NOMO-1 treated with DMSO at 0.1 percent for 48 hours (cell line): ENCODE measurements at regions not wholly inside any gene's neighbourhood (a gene's known extent, or its start where the extent isn't known, plus 50 kb on each side); places are given as distances from the start of the nearest gene placed in this dataset.

Experiments used
- DNase-seq: peaks from one replicate; lab custom pipeline; 2025; ENCODE audit not compliant: unreplicated experiment; lab: John Stamatoyannopoulos, UW

GRCh38 chr2:128781166-128781565, 462.5 kb upstream of the HS6ST1 start:
- DNase-seq, result no peak

DNA sequence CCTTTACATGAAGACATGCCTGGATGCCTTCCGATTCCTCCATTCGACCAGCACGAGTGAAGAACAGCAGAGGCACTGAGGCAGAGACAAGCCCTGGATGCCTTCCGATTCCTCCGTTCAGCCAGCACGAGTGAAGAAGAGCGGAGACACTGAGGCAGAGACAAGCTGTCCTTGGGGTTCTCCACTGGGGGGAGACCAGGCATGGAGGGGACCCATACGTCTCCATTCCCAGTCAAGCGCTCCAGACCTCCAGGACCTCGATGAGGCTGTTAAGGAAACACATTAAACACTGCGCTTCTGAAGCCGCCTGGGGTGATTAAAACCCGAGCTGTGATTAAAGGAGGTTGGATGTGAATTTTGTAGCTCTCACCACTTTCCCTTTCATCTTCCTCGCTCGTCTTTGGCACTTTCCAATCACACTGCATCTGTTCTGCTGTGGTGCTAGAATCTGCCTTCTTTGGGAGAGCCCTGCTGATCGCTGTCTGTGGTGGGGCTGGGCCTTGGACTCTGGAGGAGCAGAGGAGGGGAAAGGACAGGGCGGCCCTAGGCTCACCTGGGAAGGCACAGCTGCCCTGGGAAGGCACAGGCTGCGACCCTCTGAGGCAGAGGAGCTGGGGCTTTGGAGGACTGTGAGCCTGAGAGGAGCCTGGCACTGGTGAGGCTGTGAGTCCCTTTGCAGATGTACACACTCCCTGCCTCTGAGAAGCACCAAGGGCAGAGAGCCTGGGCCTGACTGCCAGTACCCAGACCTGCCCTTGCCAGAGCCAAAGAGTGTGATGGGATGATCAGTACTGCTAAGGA, 463.1 kb upstream of the HS6ST1 start:
- DNase-seq, result no peak

- DNase-seq, result no peak
Measured at GRCh38 chr2:128782411-128783192, 463.9 kb upstream of the HS6ST1 start.

DNA sequence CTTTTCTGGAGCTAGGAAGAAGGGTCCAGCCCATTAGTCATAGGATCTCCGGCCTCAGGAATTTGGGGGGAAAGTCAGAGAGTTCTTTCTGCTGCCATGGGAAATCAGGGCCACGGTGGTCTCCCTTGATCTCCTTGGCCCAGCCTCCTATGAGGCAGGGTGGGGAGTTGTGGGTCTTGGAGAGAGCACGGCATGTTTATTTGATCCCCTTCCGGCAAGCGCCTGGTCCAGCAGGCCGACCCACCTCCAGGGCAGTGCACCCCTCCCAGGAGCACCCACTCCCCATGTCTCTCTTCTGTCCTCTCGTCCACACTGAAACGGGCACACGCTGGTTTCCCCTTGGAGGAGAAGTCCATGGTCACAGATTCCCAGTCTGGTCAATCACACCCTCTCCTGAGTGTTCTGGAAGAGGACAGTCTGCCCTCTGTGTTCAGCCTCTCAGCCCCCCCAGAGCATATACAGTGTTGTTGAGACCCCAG, 464.6 kb upstream of the HS6ST1 start:
- no peak for DNase-seq

- DNase-seq, result no peak
Measured at GRCh38 chr2:128783896-128784295, 465.2 kb upstream of the HS6ST1 start.

GRCh38 chr2:128784626-128785306, 466.1 kb upstream of the HS6ST1 start:
- no peak for DNase-seq

- DNase-seq, result no peak
Measured at GRCh38 chr2:128786316-128786715, 467.6 kb upstream of the HS6ST1 start.

DNA sequence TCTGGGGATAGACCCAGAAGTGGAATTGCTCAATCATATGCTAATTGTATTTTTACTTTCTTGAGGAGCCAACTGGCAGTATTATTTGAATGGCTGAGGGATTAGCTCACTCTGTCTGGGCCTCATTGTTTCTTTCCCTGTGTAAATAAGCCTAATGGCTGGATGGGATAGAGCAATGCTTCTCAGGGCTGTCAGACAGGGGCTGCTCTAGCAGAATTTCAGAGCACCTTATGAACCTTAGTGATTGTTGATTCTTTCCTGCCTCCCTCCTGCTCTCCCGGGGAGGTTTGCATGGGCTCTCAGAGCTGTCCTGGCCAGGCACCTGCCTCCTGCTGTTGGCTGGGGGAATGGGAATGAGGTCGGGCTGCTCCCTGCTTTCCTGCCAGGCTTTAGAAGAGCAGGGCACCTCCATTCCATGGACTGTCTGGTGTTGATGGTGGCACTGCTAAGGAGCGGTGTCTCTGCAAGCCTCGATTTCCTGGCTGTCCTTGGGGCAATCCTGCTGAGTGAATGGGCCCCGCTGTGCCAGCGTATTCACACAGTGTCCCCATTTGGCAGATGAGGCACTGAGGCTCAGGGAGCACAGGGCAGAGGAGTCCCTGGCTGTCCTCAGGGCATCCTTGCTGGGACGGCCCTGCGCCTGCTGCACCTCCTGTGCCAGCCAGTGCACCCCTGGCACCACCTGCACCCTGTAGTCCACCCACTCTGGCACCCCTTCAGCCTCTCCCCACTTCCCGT, 468.2 kb upstream of the HS6ST1 start:
- DNase-seq, result no peak

DNA sequence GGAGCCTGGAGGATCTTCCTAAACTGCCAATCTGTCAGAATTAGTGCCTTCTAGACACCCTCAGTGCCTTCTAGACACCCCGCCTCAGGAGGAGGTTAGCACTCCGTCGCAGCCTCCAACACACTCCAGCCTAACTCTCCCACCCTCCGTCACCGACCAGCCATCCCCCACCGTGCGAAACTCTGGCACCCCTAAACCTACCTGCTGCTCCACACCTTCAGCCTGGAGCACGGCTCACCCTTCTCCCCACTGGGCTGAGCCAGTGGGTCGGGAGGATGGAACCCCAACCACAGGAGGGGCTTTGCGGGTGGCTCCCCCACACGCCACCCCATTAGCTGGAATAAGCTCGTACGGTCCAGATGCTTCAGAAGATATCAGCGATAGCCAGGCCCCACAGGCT, 468.9 kb upstream of the HS6ST1 start:
- no peak for DNase-seq

DNA sequence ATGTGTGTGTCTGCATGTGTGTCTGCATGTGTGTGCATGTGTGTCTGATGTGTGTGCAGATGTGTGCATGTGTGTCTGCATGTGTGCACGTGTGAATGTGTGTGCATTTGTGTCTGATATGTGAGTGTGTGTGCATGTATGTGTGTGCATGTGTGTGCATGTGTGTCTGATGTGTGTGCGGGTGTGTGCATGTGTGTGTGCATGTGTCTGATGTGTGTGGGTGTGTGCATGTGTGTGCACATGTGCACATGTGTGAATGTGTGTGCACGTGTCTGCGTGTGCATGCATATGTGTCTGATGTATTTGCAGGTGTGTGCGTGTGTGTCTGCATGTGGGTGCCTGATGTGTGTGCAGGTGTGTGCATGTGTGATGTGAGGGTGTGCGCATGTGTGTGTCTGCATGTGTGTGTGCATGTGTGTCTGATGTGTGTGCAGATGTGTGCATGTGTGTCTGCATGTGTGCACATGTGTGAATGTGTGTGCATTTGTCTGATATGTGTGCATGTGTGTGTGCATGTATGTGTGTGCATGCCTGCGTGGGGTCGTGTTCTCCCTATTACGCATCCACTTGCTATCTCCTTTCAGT, 470.1 kb upstream of the HS6ST1 start:
- no peak for DNase-seq

DNA sequence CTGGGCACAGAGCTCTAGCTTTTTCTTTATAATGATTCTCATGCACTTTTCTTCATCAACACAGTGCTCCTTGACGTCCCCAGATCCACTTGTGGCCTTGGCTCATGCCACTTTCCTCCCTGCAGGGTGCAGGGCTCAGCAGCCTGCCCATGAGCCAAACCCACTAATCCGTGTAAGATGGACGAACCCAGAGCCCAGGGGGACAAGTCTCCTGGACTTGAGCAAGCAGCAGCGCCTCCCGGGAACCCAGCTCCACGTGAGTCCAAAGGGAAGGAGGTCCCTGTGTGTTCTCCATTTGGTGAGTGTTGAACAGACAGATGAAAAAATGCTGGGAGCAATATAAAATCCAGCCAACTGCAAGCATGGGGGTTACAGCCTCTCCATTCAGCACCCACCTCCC, 470.6 kb upstream of the HS6ST1 start:
- DNase-seq, result no peak

GRCh38 chr2:128789776-128790455, 471.2 kb upstream of the HS6ST1 start:
- no peak for DNase-seq

DNA sequence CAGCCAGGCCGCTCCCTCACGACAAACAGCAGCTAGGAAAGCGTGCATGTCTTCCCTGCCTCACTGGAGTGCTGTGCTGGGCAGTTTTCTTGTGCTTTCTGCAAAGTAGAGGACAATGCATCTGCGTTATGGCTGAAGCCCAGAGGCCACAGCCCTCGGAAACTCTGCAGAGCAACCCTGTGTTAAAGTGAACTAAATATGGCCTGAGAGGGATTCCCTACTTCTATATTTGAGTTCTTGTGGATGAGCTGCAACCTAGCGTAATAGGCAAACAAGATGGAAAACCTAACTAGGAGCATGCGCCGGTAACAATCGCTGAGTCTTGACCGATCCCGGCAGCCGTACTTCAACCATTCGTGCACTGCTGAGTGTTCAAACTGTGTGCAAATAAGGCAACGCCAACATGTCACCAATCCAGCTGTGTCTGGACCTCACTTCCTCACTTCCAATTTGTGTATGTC, 471.9 kb upstream of the HS6ST1 start:
- no peak for DNase-seq

DNA sequence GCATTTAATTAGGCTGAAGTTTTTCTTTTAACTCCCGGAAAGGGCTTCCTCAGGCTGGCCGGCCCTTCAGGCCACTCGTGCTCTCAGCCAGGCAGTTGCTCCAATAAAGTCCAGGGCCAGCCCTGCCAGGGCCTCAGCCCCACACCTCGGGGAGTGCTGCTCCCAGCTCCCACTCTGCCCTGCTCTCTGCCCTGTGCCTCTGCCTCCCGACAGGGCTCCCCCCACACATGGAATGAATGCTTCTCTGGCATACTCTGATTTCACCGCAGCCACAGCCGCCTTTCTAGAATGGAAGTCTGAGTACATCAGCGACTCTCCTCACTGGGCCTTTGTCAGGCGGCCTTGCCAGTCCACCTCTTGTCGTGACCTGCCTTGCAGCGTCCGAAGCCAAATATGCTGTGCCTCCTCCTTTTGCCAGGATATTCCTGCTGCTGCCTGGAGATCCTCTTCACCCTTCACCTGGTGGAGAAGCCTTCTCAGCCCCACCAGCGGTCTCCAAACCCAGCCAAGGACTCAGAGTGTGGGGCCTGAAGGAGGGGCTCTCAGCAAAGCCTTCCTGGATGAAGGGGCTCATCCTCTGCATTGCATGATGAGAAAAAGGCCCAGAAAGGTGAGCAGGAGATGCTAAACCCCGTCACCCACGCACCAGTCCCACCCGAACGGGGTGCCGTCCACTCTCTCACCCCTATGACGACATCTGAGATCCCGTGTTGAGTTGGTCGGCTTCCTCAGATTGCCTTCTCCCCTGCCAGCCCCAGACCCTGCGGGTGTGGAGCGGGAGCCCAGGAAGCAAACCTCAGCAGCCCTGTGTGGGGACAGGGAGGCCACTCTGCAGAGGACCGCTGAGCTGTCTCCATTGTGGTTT, 472.7 kb upstream of the HS6ST1 start:
- DNase-seq, result no peak

GRCh38 chr2:128791985-128792320, 473.3 kb upstream of the HS6ST1 start:
- no peak for DNase-seq

GRCh38 chr2:128792476-128793054, 473.9 kb upstream of the HS6ST1 start:
- DNase-seq, result no peak

- no peak for DNase-seq
Measured at GRCh38 chr2:128793404-128793803, 474.7 kb upstream of the HS6ST1 start.

DNA sequence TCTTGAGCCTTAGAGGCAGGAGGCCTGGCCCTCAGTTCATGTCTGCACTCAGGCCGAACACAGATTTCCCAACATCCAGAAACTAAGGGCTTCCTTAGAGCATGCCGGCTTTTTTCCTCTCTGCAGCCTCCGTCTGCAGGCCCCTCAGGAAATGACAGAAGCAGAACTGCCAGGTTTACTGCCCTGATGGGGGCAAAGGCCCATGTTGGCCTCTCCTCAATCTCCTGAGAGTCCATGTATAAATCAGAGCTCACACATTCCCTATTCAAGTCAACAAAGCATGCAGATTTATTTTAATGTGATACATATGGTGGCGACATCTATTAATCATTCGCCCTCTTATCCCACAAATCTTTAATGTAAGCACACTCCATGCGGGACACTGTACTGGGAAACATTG, 475.6 kb upstream of the HS6ST1 start:
- no peak for DNase-seq

GRCh38 chr2:128796321-128796720, 477.7 kb upstream of the HS6ST1 start:
- DNase-seq, result no peak
